Epithelial cell of proximal tubule (primary cell): ENCODE measurements at regions not wholly inside any gene's neighbourhood (a gene's known extent, or its start where the extent isn't known, plus 50 kb on each side); places are given as distances from the start of the nearest gene placed in this dataset.

Experiments
- DNase-seq: peaks from one replicate; pipeline ENCODE4 v3.0.0-alpha.2; 2011; ENCODE audit warnings: low read depth
- H3K4me3 ChIP-seq: 2 replicates; pipeline ENCODE4 v1.5.1; 2011; ENCODE audit warnings: low read depth, mild to moderate bottlenecking, low read length
- CTCF ChIP-seq: conservative IDR thresholded peaks from 2 replicates; pipeline ENCODE4 v1.5.1; 2012; ENCODE audit warnings: low read depth, mild to moderate bottlenecking, low read length

- no peak for TF ChIP-seq CTCF
- DNase-seq: no peak
- no peak overlapping the region for H3K4me3 ChIP-seq
Observed at GRCh38 chr22:49546811-49547585, 280.7 kb downstream of the BRD1 start.

- no peak for DNase-seq
- no peak overlapping the region for H3K4me3 ChIP-seq
- TF ChIP-seq CTCF: no peak
Observed at GRCh38 chr22:49545606-49546005, 282.1 kb downstream of the BRD1 start.

GRCh38 chr22:49544286-49544685, 283.4 kb downstream of the BRD1 start:
- no peak overlapping the region for H3K4me3 ChIP-seq
- TF ChIP-seq CTCF: no peak
- DNase-seq: no peak

- DNase-seq: no peak
- H3K4me3 ChIP-seq: no peak overlapping the region
- TF ChIP-seq CTCF: no peak
Observed at GRCh38 chr22:49543876-49544275, 283.8 kb downstream of the BRD1 start.

GRCh38 chr22:49541693-49542230, 285.9 kb downstream of the BRD1 start:
- DNase-seq: no peak
- H3K4me3 ChIP-seq: no peak overlapping the region
- no peak for TF ChIP-seq CTCF

- no peak for DNase-seq
- no peak for TF ChIP-seq CTCF
- no peak overlapping the region for H3K4me3 ChIP-seq
Observed at GRCh38 chr22:49540913-49541692, 286.6 kb downstream of the BRD1 start.
